NCI-H146 treated with DMSO at 0.1 percent for 48 hours (cell line): ENCODE measurements at regions not wholly inside any gene's neighbourhood (a gene's known extent, or its start where the extent isn't known, plus 50 kb on each side); places are given as distances from the start of the nearest gene placed in this dataset.
"Not testable (repeated sequence)": the region's sequence is repeated elsewhere in the genome, so short reads cannot be mapped to it uniquely, and the experiment has no call there.

Experiments
- DNase-seq: peaks from one replicate; lab custom pipeline; 2025; ENCODE audit not compliant: unreplicated experiment; lab: John Stamatoyannopoulos, UW

DNA sequence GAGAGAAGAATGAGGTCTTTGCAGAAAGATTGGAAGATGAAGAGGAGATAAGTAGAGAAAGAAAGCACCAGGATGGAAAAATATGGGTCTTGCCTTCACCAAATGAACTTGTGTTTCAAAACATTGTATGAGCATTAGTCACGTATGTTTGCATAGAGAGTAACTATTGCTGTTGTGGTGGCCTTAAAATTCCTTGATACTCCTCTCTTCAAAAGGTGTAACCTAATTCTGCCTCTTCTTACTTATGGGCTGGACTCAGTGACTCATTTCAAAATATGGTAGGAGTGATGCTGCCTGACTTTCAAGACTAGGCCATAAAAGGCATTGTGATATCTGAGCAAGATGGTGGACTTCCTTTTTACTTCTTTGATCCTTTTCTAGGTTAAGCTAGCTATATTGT is 228.7 kb upstream of the ZNF385D start:
- no peak for DNase-seq

DNA sequence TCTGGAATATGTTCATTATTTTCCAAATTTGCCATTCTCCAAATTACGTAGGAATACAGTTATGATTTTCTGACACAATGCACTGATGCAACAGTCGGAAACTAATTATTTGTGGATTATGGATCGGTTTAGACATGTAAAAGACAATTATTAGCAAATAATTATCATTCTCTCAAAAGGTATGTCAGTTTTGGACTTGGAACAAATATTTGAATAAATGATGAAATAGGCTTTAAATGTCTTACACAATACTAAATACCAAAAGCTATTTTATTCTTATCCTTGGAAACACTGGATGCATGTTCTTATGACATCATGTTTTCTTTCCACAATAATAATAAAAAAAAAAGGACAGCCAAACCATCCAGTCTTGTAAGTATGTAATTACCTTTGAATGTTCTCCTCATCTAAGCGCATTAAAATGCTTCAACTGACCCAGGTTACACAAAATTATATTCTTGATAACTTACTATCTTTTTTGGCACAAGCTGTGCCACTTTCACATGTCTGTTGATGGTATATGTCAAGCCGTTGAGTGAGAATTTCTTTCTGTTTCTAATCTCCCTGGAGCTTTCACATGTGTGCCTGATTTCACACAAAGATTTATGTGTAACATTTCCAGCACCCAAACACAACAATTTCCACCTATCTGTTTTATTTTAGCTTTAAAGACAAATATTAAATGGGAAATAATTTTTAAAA is 238.5 kb upstream of the ZNF385D start:
- DNase-seq = no peak

DNA sequence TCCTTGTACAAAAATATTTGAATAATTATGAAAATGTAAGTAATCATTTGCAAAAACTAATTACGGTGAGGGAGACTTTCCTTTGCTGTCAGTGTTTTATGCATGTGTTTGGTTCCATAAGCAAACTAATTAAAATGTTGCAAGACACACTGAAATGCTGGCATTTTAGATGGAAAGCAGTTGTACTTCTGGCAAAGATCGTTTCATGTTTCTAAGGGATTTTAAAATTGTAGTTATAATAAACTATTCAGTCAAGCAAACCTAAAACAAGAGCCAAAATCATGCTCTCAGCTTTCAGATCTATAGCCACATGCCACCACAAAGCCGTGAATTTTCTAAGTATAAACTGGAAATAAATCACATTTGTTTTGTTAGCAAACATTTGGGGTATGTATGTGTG is 240.1 kb upstream of the ZNF385D start:
- no peak for DNase-seq

DNA sequence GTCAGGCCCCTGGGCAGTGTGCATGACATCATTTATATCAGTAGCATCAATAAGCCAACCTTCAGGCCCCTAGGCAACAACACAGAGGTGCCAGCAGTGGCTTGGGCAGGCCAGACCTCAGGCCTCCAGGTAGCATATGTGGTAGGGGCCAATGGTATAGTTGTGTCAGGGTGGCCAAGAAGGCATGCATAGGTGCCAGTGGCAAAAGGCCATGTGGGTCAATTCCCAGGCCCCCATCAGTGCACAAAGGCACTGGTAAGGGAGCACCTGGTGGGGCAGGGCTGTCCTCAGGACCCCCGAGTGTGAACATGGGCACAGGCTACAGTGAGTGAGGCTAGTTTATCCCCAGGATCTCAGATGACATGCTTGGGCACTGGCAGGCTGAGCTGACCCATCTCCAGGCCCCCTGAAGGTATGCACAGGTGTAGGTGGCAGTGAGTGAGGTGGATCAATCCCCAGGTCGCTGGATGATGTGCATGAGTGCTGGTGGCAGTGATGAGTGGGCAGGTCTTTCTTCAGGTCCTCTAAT is 244.1 kb upstream of the ZNF385D start:
- DNase-seq = no peak

DNA sequence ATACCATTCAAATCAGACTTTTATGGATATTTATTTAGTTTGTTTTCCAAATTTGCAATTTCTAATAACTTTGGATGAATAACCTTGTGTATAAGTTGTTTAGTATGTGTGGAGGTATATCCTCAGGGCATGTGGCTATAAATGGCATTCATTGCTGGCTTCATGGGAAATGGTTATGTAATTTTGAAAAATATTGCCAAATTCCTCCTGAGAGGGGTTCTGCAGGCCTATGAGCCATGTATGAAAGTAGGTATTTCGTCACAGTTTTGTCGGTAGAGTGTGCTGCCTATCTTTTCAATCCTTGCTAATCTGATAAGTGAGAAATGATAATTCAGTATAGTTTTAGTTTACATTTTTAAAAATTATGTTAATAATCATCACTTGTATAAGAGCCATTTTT is 256.4 kb upstream of the ZNF385D start:
- no peak for DNase-seq

DNA sequence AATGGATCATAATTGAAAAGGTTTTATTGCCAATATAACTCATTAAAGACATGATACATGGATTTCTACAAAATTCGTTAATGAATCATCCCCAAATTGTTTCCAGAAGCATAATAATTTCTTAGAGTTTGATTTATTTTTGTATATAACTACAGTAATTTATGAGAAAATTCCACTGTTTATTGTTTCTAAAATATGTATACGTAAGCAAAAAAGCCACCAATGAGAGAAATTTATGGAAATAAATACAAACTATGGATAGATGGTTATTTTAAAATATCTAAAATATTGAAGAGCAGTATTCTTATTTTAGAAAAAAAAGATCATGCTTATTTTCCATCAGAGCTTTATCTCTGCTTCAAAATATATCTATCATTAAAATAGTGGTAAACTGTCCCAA is 260.0 kb upstream of the ZNF385D start:
- no peak for DNase-seq

DNA sequence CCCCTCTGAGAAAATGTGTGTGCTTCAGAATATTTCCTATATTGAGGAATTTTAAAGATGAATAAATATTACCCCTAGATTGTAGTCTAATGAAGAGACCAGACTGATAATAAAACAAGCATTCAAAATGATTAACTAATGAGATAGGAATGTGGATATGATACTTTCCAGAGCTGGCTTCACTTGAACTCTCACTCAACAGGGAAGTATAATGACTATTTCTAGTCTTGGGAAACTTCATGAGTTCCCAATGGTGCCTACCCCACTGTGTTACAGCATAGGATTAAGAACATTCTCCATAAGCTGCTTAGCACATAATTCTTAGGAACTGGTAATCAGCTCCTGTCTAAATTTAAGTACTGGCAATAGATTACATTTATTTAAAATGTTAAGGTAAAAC is 261.5 kb upstream of the ZNF385D start:
- no peak for DNase-seq

DNA sequence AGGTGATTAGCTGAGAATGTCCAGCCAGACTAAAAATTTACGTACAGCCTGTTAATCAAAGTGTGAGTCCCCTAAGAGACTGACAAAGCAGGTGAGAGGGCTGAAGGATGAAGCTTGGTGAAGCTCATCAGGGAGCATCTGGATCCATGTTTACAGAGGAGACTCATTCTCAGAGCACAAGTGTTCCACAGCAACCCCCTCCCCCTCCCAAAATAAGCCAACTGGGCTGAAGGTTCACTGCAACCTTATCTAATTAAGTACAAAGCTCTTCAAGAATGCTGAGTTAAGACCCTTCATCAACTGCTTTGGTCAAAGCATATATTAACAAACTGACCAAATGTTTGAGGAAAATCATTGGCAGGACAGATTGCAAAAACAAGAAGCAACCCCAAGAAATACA is 262.6 kb upstream of the ZNF385D start:
- no peak for DNase-seq

DNA sequence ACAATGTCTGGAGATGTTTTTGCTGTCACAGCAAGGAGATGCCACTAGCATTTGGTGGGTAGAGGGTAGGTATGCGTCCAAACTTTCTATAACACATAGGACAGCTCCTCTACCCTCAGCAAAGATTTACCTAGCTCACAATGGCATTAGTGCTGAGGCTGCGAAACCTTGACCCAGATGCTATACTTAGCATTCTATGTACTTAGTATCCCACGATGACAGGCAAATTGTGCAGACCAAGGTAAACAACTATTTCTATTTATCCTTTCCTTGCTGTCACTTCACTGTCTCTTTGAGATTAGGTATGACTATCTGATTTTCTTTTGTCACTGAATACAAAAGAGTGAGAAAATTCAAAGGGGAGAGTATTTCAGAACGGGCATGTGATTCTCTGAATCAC is 265.2 kb upstream of the ZNF385D start:
- no peak for DNase-seq

DNA sequence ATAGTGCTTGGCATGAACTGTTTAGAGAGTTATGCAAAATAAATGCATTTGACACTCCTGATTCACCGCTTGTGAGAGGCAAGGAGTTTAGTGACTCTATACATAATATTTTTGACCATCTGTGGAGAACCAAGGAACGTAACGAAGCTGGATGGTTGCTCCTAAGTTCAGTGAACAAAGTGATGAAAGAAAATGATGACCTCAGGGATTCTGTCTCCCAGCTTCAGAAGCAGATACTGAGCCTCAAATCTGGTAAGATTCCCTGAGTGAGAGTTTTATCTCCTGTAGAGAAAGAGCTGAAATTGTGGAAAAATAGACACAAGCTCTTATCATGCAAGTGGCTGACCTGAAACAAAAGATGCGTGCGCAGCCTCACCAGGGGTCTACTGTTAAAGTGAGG is 273.6 kb upstream of the ZNF385D start:
- DNase-seq = not testable (repeated sequence)

DNA sequence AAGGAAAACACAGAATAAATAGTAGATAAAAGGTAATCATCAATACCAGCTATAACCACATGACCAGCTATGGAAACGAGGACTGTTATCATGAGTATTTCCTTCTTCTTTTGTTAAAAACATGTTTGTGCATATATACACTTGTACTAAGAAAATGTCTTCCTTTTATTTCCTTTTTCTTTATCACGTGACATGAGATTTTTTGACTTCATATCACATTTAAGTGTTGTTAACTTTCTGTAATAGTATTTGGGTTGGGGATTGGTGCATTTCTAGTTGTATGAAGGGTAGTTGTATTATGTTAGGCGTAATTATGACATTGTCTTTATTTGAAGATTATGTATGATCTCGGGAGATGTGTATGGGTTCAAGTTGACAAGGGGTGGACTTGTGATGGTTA is 278.5 kb upstream of the ZNF385D start:
- no peak for DNase-seq

DNA sequence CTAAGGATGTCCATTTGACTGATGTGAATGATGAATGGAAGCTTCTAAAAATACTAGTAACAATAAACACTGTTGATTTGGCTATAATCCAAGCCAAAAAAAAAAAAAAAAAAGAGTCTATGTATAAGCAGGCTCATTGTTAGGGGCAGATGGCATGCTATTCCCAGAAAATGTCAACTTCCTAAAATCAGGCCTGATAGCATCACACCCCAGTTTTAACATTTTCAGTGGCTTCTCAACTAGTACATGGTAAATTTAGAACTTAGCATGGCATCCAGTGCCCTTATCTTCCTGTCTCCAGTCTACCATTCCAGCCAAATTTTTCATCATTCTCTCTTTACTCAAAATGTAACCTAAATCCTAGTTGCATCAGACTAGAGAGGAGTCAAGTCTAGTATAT is 288.2 kb upstream of the ZNF385D start:
- DNase-seq = no peak

DNA sequence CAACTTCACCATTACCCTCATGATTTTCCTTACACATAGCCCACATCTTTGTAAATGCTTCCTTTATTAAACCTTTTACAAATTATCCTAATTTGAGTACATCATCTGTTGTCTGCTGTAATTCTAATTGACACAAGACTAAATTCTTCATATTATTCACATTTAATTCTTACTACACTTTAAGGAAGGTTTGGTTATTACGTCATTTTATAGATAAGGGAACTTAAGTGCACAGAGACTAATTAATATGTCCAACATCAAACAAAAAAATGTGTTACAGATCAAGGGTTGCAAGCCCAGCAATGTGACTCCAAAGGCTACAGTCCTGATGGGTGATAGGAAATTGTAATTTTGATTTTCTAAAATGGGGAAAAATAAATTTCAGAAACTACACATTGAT is 289.1 kb upstream of the ZNF385D start:
- no peak for DNase-seq

DNA sequence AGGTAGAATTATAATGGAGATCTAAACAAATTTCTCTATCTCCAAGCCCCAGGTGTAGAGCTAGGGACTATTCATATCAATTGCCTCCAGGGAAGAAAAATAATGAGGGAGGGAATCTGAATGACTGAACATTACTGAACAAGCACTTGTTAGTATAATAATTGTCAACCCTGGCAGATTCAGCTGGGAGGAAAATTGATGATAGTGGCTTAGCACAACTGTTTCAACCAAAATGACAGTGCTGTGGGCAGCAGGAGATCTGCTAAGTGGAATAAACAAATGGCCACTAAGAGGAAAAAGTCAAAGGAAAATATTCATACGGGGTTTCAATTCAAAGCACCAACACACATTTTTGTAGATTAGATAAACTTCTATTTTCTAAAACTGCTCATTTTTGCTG is 294.9 kb upstream of the ZNF385D start:
- DNase-seq = no peak

DNA sequence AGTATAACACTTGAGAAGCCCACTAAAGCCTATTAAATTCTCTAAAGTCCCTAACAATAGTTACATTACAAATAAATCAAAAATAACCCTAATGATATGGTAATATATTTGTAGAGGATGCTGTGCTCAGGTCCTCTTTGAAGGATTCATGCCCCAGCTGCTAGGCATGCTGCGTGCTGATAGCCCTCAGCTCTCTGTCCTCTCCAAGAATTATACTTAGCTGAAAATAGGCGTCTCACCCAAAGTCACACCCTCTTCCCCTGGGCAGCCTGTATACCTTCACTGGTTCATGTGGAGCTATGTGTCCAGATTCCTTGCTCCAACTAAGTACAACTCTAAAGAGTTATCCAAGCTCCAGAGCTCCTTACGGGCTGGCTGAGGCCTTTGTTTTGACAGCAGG is 312.5 kb upstream of the ZNF385D start:
- DNase-seq = no peak

DNA sequence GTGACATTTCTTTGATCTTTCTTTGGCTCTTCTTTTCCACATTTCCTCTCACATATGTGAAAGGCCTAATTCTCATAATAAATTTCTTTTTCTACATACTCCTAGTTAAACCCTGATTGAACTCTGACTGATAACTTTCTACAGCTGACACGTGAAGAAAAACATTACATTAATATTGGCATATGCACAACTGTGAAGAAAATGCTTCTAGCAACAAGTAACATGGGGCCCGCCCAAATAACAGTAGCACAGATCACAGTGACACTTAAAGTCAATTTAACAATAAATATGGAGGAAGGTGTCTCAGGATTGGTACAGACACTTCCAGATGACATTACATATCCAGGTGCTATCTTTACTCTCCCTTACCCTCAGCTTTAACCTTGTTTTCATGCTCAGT is 317.6 kb upstream of the ZNF385D start:
- no peak for DNase-seq

DNA sequence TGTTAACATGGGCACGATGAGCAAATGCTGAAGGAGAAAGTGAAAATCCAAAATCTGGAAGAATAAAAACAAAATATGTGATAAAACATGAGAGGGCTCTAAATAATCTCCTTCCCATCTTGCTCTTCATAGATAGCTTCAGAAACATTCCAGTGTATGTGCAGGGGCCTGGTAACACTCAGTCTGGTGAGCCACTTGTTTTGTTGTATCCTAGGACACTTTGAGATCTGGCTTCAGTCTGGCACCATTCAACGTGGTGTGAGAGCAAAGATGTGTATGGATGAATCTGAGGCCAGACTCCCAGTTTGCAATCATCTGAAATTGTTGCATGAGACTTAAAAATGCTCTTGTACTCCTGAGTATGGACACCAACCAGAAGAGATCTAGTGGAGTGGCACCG is 337.2 kb upstream of the ZNF385D start:
- no peak for DNase-seq

DNA sequence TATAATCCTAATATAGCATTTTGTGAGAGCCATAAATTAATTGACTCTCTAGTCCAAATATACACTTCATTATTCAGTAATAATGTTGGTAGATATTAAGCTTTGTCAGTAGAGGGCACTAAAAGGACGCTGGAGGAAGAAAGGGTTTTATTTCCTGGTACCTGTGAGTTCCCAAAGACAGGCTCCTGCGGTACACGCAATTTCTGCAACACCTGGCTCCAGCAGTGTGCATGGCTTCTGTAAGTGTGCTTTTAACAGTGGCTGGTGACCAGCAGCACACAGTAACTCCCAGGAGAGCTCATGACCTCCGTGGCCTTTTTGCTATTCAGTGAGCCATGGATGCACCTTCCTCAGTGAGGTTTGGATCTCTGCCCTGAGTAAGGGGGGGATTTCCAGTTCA is 338.3 kb upstream of the ZNF385D start:
- DNase-seq = no peak

DNA sequence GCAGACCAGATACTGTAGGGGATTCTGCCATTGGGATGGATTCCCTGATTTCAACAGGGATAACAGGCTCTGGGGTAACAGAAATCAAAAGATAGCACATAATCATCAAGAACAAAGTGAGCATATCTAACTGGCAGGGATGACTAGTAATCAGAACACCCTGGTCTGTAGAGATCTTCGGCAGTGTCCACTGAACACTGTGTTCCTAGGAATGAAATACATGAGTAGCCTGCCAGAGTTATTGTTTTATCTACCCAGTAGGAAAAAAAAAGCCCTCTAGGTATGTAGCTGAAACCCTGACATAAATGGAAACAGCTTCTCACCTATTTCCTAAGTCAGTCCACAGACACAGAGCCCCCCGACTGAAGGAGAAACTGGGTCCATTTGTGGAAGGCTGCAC is 340.3 kb upstream of the ZNF385D start:
- DNase-seq = no peak

DNA sequence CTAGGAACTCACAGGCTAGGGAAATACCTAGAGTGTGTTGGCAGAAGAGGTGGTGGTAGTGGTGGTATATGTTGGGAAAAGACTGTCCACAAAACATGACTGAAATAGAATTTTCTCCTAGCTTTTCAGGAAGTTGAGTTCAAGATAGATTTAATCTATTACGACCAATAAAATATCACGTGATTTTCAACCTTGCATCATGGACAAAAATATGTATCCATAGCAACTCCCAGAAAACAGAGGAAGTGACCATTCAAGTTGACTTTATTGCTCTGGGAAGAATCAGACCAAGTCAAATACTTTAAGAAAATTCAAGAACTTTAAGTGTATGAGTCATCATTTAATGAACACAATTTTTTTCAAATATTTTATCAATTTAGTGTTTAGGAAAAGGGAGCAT is 347.0 kb upstream of the ZNF385D start:
- no peak for DNase-seq

DNA sequence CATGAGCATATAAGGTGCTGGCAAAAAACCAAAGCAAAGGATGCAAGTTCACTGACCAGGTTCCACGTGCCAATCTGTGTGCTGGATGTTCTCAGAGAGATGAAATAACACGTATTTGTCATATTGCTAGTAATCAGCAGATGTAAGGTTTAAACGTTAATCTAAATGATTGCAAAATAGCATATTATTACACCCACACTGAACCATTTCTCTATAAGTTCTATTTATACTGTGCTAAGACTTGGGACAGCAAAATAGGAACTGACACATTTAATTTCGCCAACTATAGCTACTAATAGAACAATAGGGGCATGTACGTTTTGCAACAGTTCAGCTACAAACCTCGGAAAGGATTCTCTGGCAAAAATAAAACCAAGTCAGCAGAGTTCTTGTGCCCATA is 350.3 kb upstream of the ZNF385D start:
- no peak for DNase-seq

DNA sequence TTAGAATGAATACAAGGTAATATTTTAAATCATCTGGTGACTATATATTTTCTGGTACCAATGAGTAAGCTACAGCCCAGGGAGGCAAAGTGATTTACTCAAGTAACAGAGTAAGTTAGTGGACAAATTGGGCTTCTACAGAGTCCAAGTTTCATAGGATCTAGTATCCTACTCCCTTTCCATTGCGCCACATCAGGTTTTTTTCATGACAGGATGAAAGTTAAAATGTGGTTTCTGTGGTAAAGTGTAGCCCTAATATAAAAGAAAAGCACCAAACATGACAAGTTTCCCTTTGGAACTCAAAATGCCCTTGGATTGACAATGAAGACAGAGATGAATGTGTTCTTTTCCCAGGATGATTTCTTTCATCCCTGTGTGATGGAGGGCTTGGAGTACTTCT is 350.8 kb upstream of the ZNF385D start:
- no peak for DNase-seq

DNA sequence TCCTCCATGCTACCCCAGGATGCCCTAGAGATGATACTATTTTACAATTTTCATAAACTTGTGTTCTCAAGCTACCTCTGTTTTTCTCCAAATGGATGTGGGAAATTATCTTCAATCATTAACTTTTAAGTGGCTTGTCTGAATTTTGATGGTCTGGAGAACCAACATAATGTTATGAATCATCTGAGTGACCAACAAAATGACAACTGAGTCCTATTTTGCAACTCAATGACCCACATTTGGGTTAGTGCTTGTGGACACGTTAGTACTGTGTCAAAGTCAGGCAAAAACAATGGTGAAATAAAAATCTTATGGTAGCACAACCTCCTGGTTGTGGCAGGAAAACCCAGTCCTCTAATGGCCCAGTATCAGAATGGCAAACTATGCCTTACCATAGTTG is 352.4 kb upstream of the ZNF385D start:
- no peak for DNase-seq
